SH-SY5Y (cell line): ENCODE measurements at regions not wholly inside any gene's neighbourhood (a gene's known extent, or its start where the extent isn't known, plus 50 kb on each side); places are given as distances from the start of the nearest gene placed in this dataset.

Source experiments
- GATA2 ChIP-seq: IDR thresholded peaks from 2 replicates; pipeline ENCODE4 v1.6.1; 2011; ENCODE audit warnings: mild to moderate bottlenecking, low read depth, low read length
- GATA3 ChIP-seq: IDR thresholded peaks from 2 replicates; pipeline ENCODE4 v1.6.1; 2011; ENCODE audit warnings: low read depth, mild to moderate bottlenecking, low read length, moderate library complexity

- TF ChIP-seq GATA2 (no peak), GATA3 (no peak)
These were observed 346.8 kb downstream of the BRINP2 start for GRCh38 chr1:177517546-177517945.
